Kidney epithelial cell (primary cell): ENCODE measurements at regions not wholly inside any gene's neighbourhood (a gene's known extent, or its start where the extent isn't known, plus 50 kb on each side); places are given as distances from the start of the nearest gene placed in this dataset.

ENCODE experiments used
- DNase-seq: peaks from one replicate; pipeline ENCODE4 v3.0.0-alpha.2; 2010; ENCODE audit warnings: low read depth
- H3K27me3 ChIP-seq: 2 replicates; pipeline ENCODE4 v1.6.0; 2011; ENCODE audit warnings: low read length; ENCODE audit not compliant: control insufficient read depth, insufficient read depth
- H3K36me3 ChIP-seq: 2 replicates; pipeline ENCODE4 v1.5.1; 2011; ENCODE audit warnings: low read length; ENCODE audit not compliant: control insufficient read depth, insufficient read depth
- H3K4me3 ChIP-seq: 2 replicates; pipeline ENCODE4 v1.5.1; 2011; ENCODE audit warnings: low read depth, mild to moderate bottlenecking, control low read depth, low read length
- CTCF ChIP-seq: IDR thresholded peaks from 2 replicates; pipeline ENCODE4 v1.5.1; 2011; ENCODE audit warnings: mild to moderate bottlenecking, moderate library complexity, low read length, control low read depth, inconsistent platforms; ENCODE audit not compliant: insufficient read depth, poor library complexity, severe bottlenecking

GRCh38 chr6:145489583-145489982 is 245.7 kb downstream of the EPM2A start:
- no peak overlapping the region for H3K4me3 ChIP-seq
- no peaks in the 10 kb centered on the region for H3K36me3 ChIP-seq
- no peaks in the 10 kb centered on the region for H3K27me3 ChIP-seq
- no peak for TF ChIP-seq CTCF
- DNase-seq: no peak

- Histone ChIP-seq H3K27me3 (no peaks in the 10 kb centered on the region), H3K4me3 (no peak overlapping the region), H3K36me3 (no peaks in the 10 kb centered on the region)
- no peak for TF ChIP-seq CTCF
- no peak for DNase-seq
Observed at GRCh38 chr6:145490068-145490467, 245.3 kb downstream of the EPM2A start.

GRCh38 chr6:145491126-145491525 is 244.2 kb downstream of the EPM2A start:
- H3K36me3 ChIP-seq: no peaks in the 10 kb centered on the region
- no peaks in the 10 kb centered on the region for H3K27me3 ChIP-seq
- no peak for DNase-seq
- no peak for TF ChIP-seq CTCF
- no peak overlapping the region for H3K4me3 ChIP-seq

- Histone ChIP-seq H3K36me3 (no peaks in the 10 kb centered on the region), H3K27me3 (no peaks in the 10 kb centered on the region), H3K4me3 (no peak overlapping the region)
- DNase-seq: no peak
- no peak for TF ChIP-seq CTCF
Observed at GRCh38 chr6:145497006-145497405, 238.3 kb downstream of the EPM2A start.

- TF ChIP-seq CTCF: no peak
- no peak for DNase-seq
- no peaks in the 10 kb centered on the region for H3K27me3 ChIP-seq
- no peaks in the 10 kb centered on the region for H3K36me3 ChIP-seq
- no peak overlapping the region for H3K4me3 ChIP-seq
Observed at GRCh38 chr6:145498425-145498824, 236.9 kb downstream of the EPM2A start.

- H3K27me3 ChIP-seq: no peaks in the 10 kb centered on the region
- no peak for DNase-seq
- H3K4me3 ChIP-seq: no peak overlapping the region
- no peaks in the 10 kb centered on the region for H3K36me3 ChIP-seq
- no peak for TF ChIP-seq CTCF
Observed at GRCh38 chr6:145502416-145502815, 232.9 kb downstream of the EPM2A start.
